ENCODE measurements at regions not wholly inside any gene's neighbourhood (a gene's known extent, or its start where the extent isn't known, plus 50 kb on each side); places are given as distances from the start of the nearest gene placed in this dataset.

DNA sequence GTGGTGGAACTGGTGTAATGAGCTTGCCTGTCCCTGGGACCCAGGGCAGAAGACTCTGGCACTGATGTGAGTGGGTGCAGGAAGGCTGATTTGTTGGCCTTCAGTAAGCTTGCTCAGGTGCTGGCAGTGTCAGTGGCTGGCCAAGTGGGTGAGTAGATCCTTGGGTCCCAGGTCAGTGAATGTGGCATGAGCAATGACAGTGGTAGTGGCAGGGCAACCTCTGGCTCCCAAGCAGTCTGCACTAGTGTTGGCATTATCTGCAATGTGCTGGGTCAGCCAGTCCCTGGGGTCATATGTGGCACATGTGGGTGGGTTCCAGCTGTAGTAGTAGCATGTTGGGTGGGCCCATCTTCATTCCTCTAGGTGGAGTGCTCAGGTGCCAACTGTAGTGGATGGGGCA is 640.9 kb upstream of the GRM3 start:
- H3K36me3 ChIP-seq: no peaks in the 10 kb centered on the region
- peaks cover 20% of the 10 kb centered on the region in 2 donors for H3K9me3 ChIP-seq
- no peak for DNase-seq (ENCODE audit: low spot score in 2 of 2)
- no peak overlapping the region for H3K4me3 ChIP-seq
- H3K27me3 ChIP-seq: no peaks in the 10 kb centered on the region
- H3K4me1 ChIP-seq: no peaks in the 10 kb centered on the region
- TF ChIP-seq POLR2AphosphoS5 (IDR thresholded peaks at IDR 0.05) (no peak), POLR2A (IDR thresholded peaks at IDR 0.05) (no peak), CTCF (IDR thresholded peaks at IDR 0.05) (no peak)
- intact Hi-C loops (cut with DNase I; ENCODE audit: low total_unique reads): no loop called here
- H3K27ac ChIP-seq: no peak overlapping the region

DNA sequence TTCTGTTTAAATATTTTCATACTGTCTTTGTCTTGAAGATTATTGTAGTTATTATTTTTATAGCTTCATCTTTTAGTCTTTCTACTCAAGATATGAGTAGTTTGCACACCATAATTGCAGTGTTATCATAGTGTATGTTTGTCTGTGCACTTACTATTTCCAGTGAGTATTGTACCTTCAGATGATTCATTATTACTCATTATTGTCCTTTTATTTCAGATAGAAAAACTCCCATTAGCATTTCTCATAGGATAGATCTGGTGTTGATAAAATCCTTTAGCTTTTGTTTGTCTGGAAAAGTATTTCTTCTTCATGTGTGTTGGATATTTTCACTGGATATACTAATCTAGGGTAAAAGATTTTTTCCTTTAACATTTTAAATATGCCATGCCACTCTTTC is 646.2 kb upstream of the GRM3 start:
- no peak overlapping the region for H3K27ac ChIP-seq
- TF ChIP-seq POLR2AphosphoS5 (IDR thresholded peaks at IDR 0.05) (no peak), CTCF (IDR thresholded peaks at IDR 0.05) (no peak), POLR2A (IDR thresholded peaks at IDR 0.05) (no peak)
- peaks cover 7 to 9% of the 10 kb centered on the region in 2 donors for H3K9me3 ChIP-seq
- no peak overlapping the region for H3K4me3 ChIP-seq
- no peaks in the 10 kb centered on the region for H3K36me3 ChIP-seq
- intact Hi-C loops (cut with DNase I; ENCODE audit: low total_unique reads): no loop called here
- no peak for DNase-seq (ENCODE audit: low spot score in 2 of 2)
- no peaks in the 10 kb centered on the region for H3K27me3 ChIP-seq
- H3K4me1 ChIP-seq: no peaks in the 10 kb centered on the region

- intact Hi-C loops (cut with DNase I; ENCODE audit: low total_unique reads): no loop called here
- H3K4me3 ChIP-seq: no peak overlapping the region
- H3K4me1 ChIP-seq: no peaks in the 10 kb centered on the region
- TF ChIP-seq POLR2AphosphoS5 (IDR thresholded peaks at IDR 0.05): no peak
- TF ChIP-seq CTCF (IDR thresholded peaks at IDR 0.05): no peak
- no peak for TF ChIP-seq POLR2A (IDR thresholded peaks at IDR 0.05)
- no peaks in the 10 kb centered on the region for H3K36me3 ChIP-seq
- no peak for DNase-seq (ENCODE audit: low spot score in 2 of 2)
- H3K27me3 ChIP-seq: no peaks in the 10 kb centered on the region
- no peaks in the 10 kb centered on the region for H3K9me3 ChIP-seq
- no peak overlapping the region for H3K27ac ChIP-seq
Measured at GRCh38 chr7:85995101-85995500, 648.6 kb upstream of the GRM3 start.

DNA sequence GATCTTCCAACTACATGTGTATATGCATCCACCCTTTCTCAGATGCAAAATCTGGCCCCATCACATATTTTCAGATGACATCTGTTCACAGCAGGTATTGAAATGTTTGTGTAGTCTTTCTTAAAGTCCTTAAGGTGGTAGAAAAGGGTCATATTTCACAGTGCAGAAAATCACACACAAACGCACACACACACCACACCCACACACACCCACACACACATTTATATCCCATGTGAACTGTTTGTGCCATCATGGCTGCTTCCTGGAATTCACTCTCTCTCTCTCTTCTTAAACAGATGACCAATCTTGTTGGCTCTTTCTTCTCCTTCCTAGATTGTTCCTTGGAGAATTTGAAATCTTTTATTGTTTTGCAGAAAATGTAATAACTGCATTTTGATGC is 663.0 kb upstream of the GRM3 start:
- Histone ChIP-seq H3K36me3 (no peaks in the 10 kb centered on the region), H3K9me3 (no peaks in the 10 kb centered on the region), H3K27me3 (no peaks in the 10 kb centered on the region), H3K4me3 (no peak overlapping the region), H3K4me1 (no peaks in the 10 kb centered on the region), H3K27ac (no peak overlapping the region)
- DNase-seq (ENCODE audit: low spot score in 2 of 2): no peak
- intact Hi-C loops (cut with DNase I; ENCODE audit: low total_unique reads): no loop called here
- TF ChIP-seq CTCF (IDR thresholded peaks at IDR 0.05) (no peak), POLR2AphosphoS5 (IDR thresholded peaks at IDR 0.05) (no peak), POLR2A (IDR thresholded peaks at IDR 0.05) (no peak)

GRCh38 chr7:85974176-85974575 is 669.5 kb upstream of the GRM3 start:
- Histone ChIP-seq H3K27ac (no peak overlapping the region), H3K9me3 (no peaks in the 10 kb centered on the region), H3K4me1 (no peaks in the 10 kb centered on the region), H3K4me3 (no peak overlapping the region), H3K27me3 (no peaks in the 10 kb centered on the region), H3K36me3 (no peaks in the 10 kb centered on the region)
- DNase-seq (ENCODE audit: low spot score in 2 of 2): no peak
- TF ChIP-seq CTCF (IDR thresholded peaks at IDR 0.05) (no peak), POLR2AphosphoS5 (IDR thresholded peaks at IDR 0.05) (no peak), POLR2A (IDR thresholded peaks at IDR 0.05) (no peak)
- intact Hi-C loops (cut with DNase I; ENCODE audit: low total_unique reads): no loop called here

All from breast epithelium (tissue), 4 donors.